Endothelial cell of umbilical vein (primary cell): ENCODE measurements at regions not wholly inside any gene's neighbourhood (a gene's known extent, or its start where the extent isn't known, plus 50 kb on each side); places are given as distances from the start of the nearest gene placed in this dataset.

Experiments used
- BruUV-seq: library from RNA; stranded (reverse); fragments of 400-500 nt; replicated peaks from 2 replicates; lab custom pipeline; 2021; lab: Mats Ljungman, UMichigan
- CTCF ChIA-PET: fragments of 300-600, 350-600 bp; sonication (Branson Sonifier 250); formaldehyde crosslinking; loops from one replicate; lab custom pipeline; 2021; ENCODE audit warnings: antibody characterized with exemption, inconsistent platforms; lab: Charles Lee
- POLR2A ChIA-PET: fragments of 300-600, 350-600 bp; sonication (Branson Sonifier 250); formaldehyde crosslinking; loops from one replicate; lab custom pipeline; 2021; ENCODE audit warnings: antibody characterized with exemption, inconsistent platforms; lab: Charles Lee
- DNase-seq: peaks from one replicate; pipeline ENCODE4 v3.0.0-alpha.2; 2011; ENCODE audit warnings: low read depth, low spot score
- FAIRE-seq: peaks from 2 replicates; lab custom pipeline; 2011; peaks lifted over from hg19 to GRCh38; lab: Jason Lieb, UNC
- H2AFZ ChIP-seq: 2 replicates; pipeline ENCODE4 v1.6.0; 2012; ENCODE audit warnings: low read depth, low read length, control low read depth, inconsistent platforms
- H3K27ac ChIP-seq: 2 replicates; pipeline ENCODE4 v1.5.1; 2011; ENCODE audit warnings: low read depth, mild to moderate bottlenecking, control low read depth, low read length, moderate library complexity; ENCODE audit not compliant: insufficient read depth
- H3K27me3 ChIP-seq, 2 experiments: 2 replicates each; pipeline versions ENCODE4 v1.6.0 to v1.6.1; 2011; ENCODE audit warnings: low read length in 2 of 2, mixed read lengths in 1 of 2; ENCODE audit not compliant: control insufficient read depth in 2 of 2, insufficient read depth in 2 of 2
- H3K36me3 ChIP-seq, 2 experiments: 2 replicates in 1 of 2; 3 replicates in 1 of 2; pipeline ENCODE4 v1.5.1; 2011; ENCODE audit warnings: low read length in 2 of 2, mild to moderate bottlenecking in 1 of 2, moderate library complexity in 1 of 2; ENCODE audit not compliant: control insufficient read depth in 2 of 2, insufficient read depth in 2 of 2; ENCODE audit errors: extremely low read depth in 1 of 2
- H3K4me1 ChIP-seq: 3 replicates; pipeline ENCODE4 v1.5.1; 2011; ENCODE audit warnings: mild to moderate bottlenecking, low read length; ENCODE audit not compliant: control insufficient read depth, insufficient read depth; ENCODE audit errors: extremely low read depth
- H3K4me2 ChIP-seq: 2 replicates; pipeline ENCODE4 v1.6.1; 2011; ENCODE audit warnings: low read length, control low read depth, mixed read lengths; ENCODE audit not compliant: insufficient read depth
- H3K4me3 ChIP-seq, 3 experiments: fragments of 200-600 bp in 1 of 3; sonication (generic), shearing (Covaris generic) in 1 of 3; replicated peaks in 1 of 3; 2 replicates each; pipeline ENCODE4 v1.5.1; 2011 to 2016; ENCODE audit warnings: control low read depth in 3 of 3, low read length in 3 of 3, mild to moderate bottlenecking in 2 of 3, inconsistent platforms in 1 of 3, low read depth in 1 of 3, moderate library complexity in 1 of 3; ENCODE audit not compliant: insufficient read depth in 1 of 3
- H3K79me2 ChIP-seq: 2 replicates; pipeline ENCODE4 v1.6.0; 2012; ENCODE audit warnings: low read length, inconsistent platforms; ENCODE audit not compliant: control insufficient read depth, insufficient read depth
- H3K9ac ChIP-seq: replicated peaks from 2 replicates; pipeline ENCODE3; 2011; ENCODE audit warnings: low read length, control low read depth; ENCODE audit not compliant: insufficient read depth; ENCODE audit errors: extremely low read depth
- H3K9me1 ChIP-seq: replicated peaks from 3 replicates; pipeline ENCODE4 v1.6.0; 2011; ENCODE audit warnings: mild to moderate bottlenecking, low read length; ENCODE audit not compliant: control insufficient read depth, insufficient read depth; ENCODE audit errors: extremely low read depth
- H3K9me3 ChIP-seq: replicated peaks from 2 replicates; pipeline ENCODE4 v1.5.1; 2012; ENCODE audit warnings: low read length, inconsistent platforms; ENCODE audit not compliant: control insufficient read depth, insufficient read depth
- H4K20me1 ChIP-seq: replicated peaks from 2 replicates; pipeline ENCODE3; 2011; ENCODE audit warnings: mild to moderate bottlenecking, low read length; ENCODE audit not compliant: control insufficient read depth, insufficient read depth; ENCODE audit errors: extremely low read depth
- EZH2 ChIP-seq: IDR thresholded peaks from 2 replicates; pipeline ENCODE4 v1.6.1; 2012; ENCODE audit warnings: borderline replicate concordance, low read depth, mild to moderate bottlenecking, moderate library complexity, low read length, inconsistent platforms; ENCODE audit not compliant: severe bottlenecking
- FOS ChIP-seq: IDR thresholded peaks from 2 replicates; pipeline ENCODE4 v1.6.1; 2011; ENCODE audit warnings: mild to moderate bottlenecking, low read length, moderate library complexity, borderline replicate concordance; ENCODE audit not compliant: insufficient read depth
- GATA2 ChIP-seq: IDR thresholded peaks from 2 replicates; pipeline ENCODE4 v1.7.0; 2011; ENCODE audit warnings: low read depth, mild to moderate bottlenecking, moderate library complexity, mixed read lengths, low read length; ENCODE audit not compliant: insufficient read length, insufficient read depth
- JUN ChIP-seq: IDR thresholded peaks from 2 replicates; pipeline ENCODE4 v1.6.1; 2011; ENCODE audit warnings: borderline replicate concordance, low read depth; ENCODE audit not compliant: insufficient read length, insufficient read depth
- MAX ChIP-seq: IDR thresholded peaks from 2 replicates; pipeline ENCODE4 v1.6.1; 2011; ENCODE audit not compliant: insufficient read depth, insufficient read length
- MYC ChIP-seq: IDR thresholded peaks from one replicate; pipeline ENCODE4 v1.6.1; 2011; ENCODE audit warnings: mild to moderate bottlenecking, low read depth, low read length
- POLR2A ChIP-seq: IDR thresholded peaks from 2 replicates; pipeline ENCODE4 v1.6.1; 2012; ENCODE audit warnings: low read depth, mild to moderate bottlenecking, control low read depth, low read length
- POLR2AphosphoS5 ChIP-seq: IDR thresholded peaks from 2 replicates; pipeline ENCODE4 v1.6.1; 2012; ENCODE audit warnings: low read depth, mild to moderate bottlenecking, control low read depth, low read length, moderate library complexity; ENCODE audit not compliant: insufficient read depth
- dilution Hi-C: fragments of 300-500 bp; cut with MboI; formaldehyde crosslinking; loops from one replicate; pipeline ENCODE4 v1.15.0; 2019; ENCODE audit warnings: low sequenced_read_pairs; ENCODE audit not compliant: extremely low pct_ligation_motif_present
- intact Hi-C: fragments of 100-400 bp; cut with micrococcal nuclease; formaldehyde crosslinking; loops from one replicate; pipeline ENCODE4 v1.10.0; 2022
- TF ChIP-seq, protein P1 (sequence below), 2 donors: IDR thresholded peaks; 1 replicate in 1 of 2; 2 replicates in 1 of 2; pipeline ENCODE4 v1.5.1; 2011; ENCODE audit warnings: low read length in 2 of 2, mild to moderate bottlenecking in 2 of 2, moderate library complexity in 2 of 2, control low read depth in 1 of 2, inconsistent platforms in 1 of 2, low read depth in 1 of 2; ENCODE audit not compliant: insufficient read depth in 1 of 2; ENCODE audit errors: extremely low read depth in 1 of 2

- dilution Hi-C loops, result no loop called here
- H3K36me3 ChIP-seq, result no peaks in the 10 kb centered on the region
Measured at GRCh38 chr12:9334964-9335363, 126.8 kb upstream of the PZP start.

More at GRCh38 chr12:9334964-9335363, 126.8 kb upstream of the PZP start:
- Histone ChIP-seq H3K9me3 (no peaks in the 10 kb centered on the region), H2AFZ (no peak overlapping the region), H3K27ac (no peak overlapping the region), H3K27me3 (no peaks in the 10 kb centered on the region), H3K9ac (no peak overlapping the region), H4K20me1 (no peaks in the 10 kb centered on the region), H3K79me2 (no peaks in the 10 kb centered on the region), H3K9me1 (no peaks in the 10 kb centered on the region), H3K4me2 (no peak overlapping the region), H3K4me3 (no peak overlapping the region), H3K4me1 (no peaks in the 10 kb centered on the region)
- CTCF ChIA-PET, result interaction anchor here (0.8 to 1.6 kb wide), 3 partner anchors 11 to 271 kb away, joined by 3 to 4 read pairs (median 3); no protein-coding TSS in a partner anchor
- no TSS peak for BruUV-seq
- no peak for FAIRE-seq
- TF ChIP-seq POLR2AphosphoS5 (no peak), GATA2 (no peak), FOS (no peak), MYC (no peak), JUN (no peak), MAX (no peak), EZH2 (no peak), POLR2A (no peak)
- TF ChIP-seq, protein P1, sequence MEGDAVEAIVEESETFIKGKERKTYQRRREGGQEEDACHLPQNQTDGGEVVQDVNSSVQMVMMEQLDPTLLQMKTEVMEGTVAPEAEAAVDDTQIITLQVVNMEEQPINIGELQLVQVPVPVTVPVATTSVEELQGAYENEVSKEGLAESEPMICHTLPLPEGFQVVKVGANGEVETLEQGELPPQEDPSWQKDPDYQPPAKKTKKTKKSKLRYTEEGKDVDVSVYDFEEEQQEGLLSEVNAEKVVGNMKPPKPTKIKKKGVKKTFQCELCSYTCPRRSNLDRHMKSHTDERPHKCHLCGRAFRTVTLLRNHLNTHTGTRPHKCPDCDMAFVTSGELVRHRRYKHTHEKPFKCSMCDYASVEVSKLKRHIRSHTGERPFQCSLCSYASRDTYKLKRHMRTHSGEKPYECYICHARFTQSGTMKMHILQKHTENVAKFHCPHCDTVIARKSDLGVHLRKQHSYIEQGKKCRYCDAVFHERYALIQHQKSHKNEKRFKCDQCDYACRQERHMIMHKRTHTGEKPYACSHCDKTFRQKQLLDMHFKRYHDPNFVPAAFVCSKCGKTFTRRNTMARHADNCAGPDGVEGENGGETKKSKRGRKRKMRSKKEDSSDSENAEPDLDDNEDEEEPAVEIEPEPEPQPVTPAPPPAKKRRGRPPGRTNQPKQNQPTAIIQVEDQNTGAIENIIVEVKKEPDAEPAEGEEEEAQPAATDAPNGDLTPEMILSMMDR (IDR thresholded peaks at IDR 0.05; ENCODE audit: extremely low read depth in 1 of 2, insufficient read depth in 1 of 2, low read depth in 1 of 2, low read length in 2 of 2), result no peak
- intact Hi-C loops, result loop anchor here (5.0 kb wide), 1 partner anchor 282 kb away; no protein-coding TSS in a partner anchor
- no peak for DNase-seq
- POLR2A ChIA-PET, result no interaction called here
